Kidney epithelial cell (primary cell): ENCODE measurements at regions not wholly inside any gene's neighbourhood (a gene's known extent, or its start where the extent isn't known, plus 50 kb on each side); places are given as distances from the start of the nearest gene placed in this dataset.
"Not testable (repeated sequence)": the region's sequence is repeated elsewhere in the genome, so short reads cannot be mapped to it uniquely, and the experiment has no call there.

Experiments used
- DNase-seq: peaks from one replicate; pipeline ENCODE4 v3.0.0-alpha.2; 2010; ENCODE audit warnings: low read depth
- H3K27me3 ChIP-seq: 2 replicates; pipeline ENCODE4 v1.6.0; 2011; ENCODE audit warnings: low read length; ENCODE audit not compliant: control insufficient read depth, insufficient read depth
- H3K36me3 ChIP-seq: 2 replicates; pipeline ENCODE4 v1.5.1; 2011; ENCODE audit warnings: low read length; ENCODE audit not compliant: control insufficient read depth, insufficient read depth
- H3K4me3 ChIP-seq: 2 replicates; pipeline ENCODE4 v1.5.1; 2011; ENCODE audit warnings: low read depth, mild to moderate bottlenecking, control low read depth, low read length
- CTCF ChIP-seq: IDR thresholded peaks from 2 replicates; pipeline ENCODE4 v1.5.1; 2011; ENCODE audit warnings: mild to moderate bottlenecking, moderate library complexity, low read length, control low read depth, inconsistent platforms; ENCODE audit not compliant: insufficient read depth, poor library complexity, severe bottlenecking

- peak; percentile 44 for TF ChIP-seq CTCF
- Histone ChIP-seq H3K4me3 (no peak overlapping the region), H3K36me3 (no peaks in the 10 kb centered on the region), H3K27me3 (no peaks in the 10 kb centered on the region)
- no peak for DNase-seq
Observed at GRCh38 chr7:9600974-9601373, 1167.6 kb downstream of the NXPH1 start.

GRCh38 chr7:9603291-9603690 is 1169.9 kb downstream of the NXPH1 start:
- no peak overlapping the region for H3K4me3 ChIP-seq
- H3K27me3 ChIP-seq, result no peaks in the 10 kb centered on the region
- H3K36me3 ChIP-seq, result no peaks in the 10 kb centered on the region
- TF ChIP-seq CTCF, result no peak
- DNase-seq, result no peak

GRCh38 chr7:9608560-9608959 is 1175.2 kb downstream of the NXPH1 start:
- Histone ChIP-seq H3K36me3 (no peaks in the 10 kb centered on the region), H3K27me3 (no peaks in the 10 kb centered on the region), H3K4me3 (no peak overlapping the region)
- no peak for TF ChIP-seq CTCF
- DNase-seq, result no peak

- not testable (repeated sequence) for DNase-seq, H3K4me3 ChIP-seq, H3K27me3 ChIP-seq, H3K36me3 ChIP-seq
Observed at GRCh38 chr7:9620899-9621298, 1187.5 kb downstream of the NXPH1 start.

- H3K36me3 ChIP-seq, H3K27me3 ChIP-seq, H3K4me3 ChIP-seq, DNase-seq: not testable (repeated sequence)
Observed at GRCh38 chr7:9621306-9621902, 1188.0 kb downstream of the NXPH1 start.

GRCh38 chr7:9621927-9622326 is 1188.5 kb downstream of the NXPH1 start:
- DNase-seq, result no peak
- Histone ChIP-seq H3K27me3 (no peaks in the 10 kb centered on the region), H3K4me3 (no peak overlapping the region), H3K36me3 (no peaks in the 10 kb centered on the region)
- TF ChIP-seq CTCF, result no peak

GRCh38 chr7:9625953-9626352 is 1192.5 kb downstream of the NXPH1 start:
- H3K27me3 ChIP-seq, result no peaks in the 10 kb centered on the region
- no peaks in the 10 kb centered on the region for H3K36me3 ChIP-seq
- H3K4me3 ChIP-seq, result no peak overlapping the region
- no peak for TF ChIP-seq CTCF
- DNase-seq, result no peak
